HG03342 (cell line): ENCODE measurements at regions not wholly inside any gene's neighbourhood (a gene's known extent, or its start where the extent isn't known, plus 50 kb on each side); places are given as distances from the start of the nearest gene placed in this dataset.
"Not testable (repeated sequence)": the region's sequence is repeated elsewhere in the genome, so short reads cannot be mapped to it uniquely, and the experiment has no call there.

ENCODE experiments used
- ATAC-seq: cut with Tn5 transposase; IDR thresholded peaks from one replicate; pipeline ENCODE4 v1.9.1; 2021; ENCODE audit warnings: mild to moderate bottlenecking, moderate library complexity; ENCODE audit not compliant: unreplicated experiment

DNA sequence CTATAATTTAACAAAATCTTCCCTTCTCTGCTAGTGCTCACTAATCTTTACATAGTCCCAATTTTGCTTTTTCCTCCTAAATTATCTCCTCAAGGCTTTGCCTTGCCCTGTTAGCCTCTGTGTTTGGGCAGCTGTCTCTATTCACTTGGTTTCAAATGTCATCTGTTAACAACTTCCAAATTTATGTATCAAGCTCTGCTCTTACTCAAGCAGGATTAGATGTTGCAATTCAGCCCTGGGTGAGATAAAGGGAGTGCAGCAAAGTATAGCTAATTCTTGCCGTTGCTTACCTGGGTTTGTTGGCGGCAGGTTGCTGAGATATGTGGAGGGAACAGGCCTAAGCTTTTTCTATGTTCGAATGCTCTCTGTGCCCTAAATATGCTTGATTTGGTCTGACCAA is 483.8 kb downstream of the DMAC1 start:
- no peak for ATAC-seq

DNA sequence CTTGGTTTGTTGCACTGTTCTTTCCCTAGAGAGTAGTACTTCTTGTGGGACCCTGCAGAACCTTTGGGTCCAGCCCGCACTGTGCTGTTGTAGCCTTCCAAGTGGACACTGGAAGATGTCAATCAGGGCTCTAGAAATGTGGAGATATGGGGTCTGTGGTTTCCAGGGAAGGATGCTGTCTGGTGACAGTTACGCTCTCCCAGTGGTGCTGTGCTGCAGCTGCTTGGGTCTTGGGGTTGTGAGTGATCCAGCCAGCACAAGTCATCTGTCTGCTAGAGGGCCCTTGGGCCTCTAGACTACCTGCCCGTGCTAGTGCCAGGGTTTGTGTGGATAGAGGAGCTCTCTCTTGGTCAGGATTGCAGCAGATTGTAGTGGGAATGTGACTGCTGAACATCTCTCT is 484.5 kb downstream of the DMAC1 start:
- ATAC-seq, result no peak

DNA sequence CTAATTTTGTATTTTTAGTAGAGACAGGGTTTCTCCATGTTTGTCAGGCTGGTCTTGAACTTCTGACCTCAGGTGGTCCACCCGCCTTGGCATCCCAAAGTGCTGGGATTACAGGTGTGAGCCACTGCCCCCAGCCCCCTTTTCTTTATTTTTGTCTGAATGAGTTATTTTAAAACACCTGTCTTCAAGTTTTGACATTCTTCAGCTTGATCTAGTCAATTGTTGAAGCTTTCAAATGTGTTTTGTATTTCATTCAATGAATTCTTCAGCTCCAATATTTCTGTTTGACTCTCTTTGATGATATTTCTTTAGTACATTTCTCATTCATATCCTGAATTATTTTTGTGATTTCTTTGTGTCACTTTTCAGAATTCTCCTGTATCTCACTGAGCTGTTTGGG is 486.2 kb downstream of the DMAC1 start:
- ATAC-seq, result no peak

DNA sequence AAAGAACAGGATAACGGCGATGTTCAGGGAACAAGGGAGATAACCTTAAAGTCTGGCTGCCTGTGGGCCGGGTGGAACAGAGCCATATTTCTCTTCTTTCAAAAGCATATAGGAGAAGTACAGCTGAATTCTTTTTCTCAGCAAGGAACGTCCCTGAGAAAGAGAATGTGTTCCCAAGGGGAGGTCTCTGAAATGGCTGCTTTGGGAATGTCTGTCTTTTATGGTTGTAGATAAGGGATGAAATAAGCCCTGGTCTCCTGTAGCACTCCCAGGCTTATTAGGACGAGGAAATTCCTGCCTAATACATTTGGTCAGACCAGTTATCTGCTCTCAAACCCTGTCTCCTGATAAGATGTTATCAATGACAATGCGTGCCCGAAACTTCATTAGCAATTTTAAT is 490.5 kb downstream of the DMAC1 start:
- ATAC-seq, result not testable (repeated sequence)

DNA sequence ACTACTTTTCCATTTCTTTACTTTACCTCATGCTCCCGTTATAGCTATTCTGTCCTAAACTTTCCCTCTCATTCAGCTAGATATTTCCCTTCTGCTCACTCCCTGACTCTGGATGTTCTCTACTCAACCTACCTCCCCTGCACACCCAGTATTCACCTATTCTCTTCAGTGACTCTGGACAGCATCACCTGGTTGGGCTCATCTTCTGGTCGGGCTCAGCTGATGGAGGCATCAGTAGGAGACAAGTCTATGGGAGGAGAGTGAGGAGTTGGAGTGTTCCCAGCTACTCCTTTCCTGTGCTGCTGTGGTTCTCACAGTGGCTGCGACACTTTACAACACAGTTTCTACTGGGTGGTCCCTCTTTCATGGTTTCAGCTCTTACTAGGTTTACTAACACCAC is 493.9 kb downstream of the DMAC1 start:
- ATAC-seq, result no peak

DNA sequence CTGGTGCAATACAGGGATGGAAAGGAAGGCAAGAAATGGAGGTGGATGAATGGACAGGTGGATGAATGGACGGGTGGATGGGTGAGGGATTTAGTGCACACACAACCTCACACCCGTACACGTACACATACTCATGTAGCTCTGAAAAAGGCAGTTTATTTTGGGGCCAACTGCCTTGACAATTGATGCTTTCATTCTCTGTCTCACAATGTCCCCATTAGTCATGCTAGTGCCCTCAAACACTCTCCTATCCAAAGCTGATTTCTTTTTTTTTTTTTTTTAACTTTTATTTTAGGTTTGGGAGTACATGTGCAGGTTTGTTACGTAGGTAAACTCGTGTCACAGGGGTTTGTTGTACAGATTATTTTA is 495.0 kb downstream of the DMAC1 start:
- ATAC-seq, result no peak

DNA sequence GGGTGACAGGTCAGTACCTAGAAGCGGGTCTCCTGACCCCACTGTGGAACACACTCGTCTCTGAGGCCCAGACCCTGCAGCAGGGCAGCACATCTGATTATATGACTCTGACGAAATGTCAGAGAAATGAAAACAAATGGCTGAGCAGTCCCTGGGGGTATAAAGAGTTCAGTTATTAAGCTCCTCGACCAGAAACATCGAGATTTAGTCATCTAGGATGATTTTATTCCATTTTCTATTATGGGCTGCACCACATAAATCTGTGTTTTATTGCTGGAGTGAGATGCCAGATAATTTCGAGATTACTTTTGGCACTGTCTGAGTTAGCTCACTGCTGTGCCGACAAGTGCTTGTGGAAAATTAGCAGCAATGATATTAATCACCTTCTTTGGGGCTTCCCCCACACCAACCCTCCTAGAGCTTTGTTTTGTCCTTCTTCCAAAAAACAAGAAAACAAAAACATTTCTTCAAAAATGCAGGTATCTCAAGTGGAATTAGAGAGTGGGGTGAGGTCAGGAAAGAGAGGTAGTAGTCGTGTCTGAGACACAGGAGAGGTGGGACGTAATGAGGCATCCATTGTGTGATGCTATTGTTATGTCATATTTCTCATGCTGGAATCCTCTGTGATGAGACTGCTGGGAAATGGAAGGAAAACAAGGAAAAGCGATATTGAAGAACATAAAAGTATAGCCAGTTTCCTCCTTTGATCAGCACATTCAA is 495.5 kb downstream of the DMAC1 start:
- no peak for ATAC-seq

DNA sequence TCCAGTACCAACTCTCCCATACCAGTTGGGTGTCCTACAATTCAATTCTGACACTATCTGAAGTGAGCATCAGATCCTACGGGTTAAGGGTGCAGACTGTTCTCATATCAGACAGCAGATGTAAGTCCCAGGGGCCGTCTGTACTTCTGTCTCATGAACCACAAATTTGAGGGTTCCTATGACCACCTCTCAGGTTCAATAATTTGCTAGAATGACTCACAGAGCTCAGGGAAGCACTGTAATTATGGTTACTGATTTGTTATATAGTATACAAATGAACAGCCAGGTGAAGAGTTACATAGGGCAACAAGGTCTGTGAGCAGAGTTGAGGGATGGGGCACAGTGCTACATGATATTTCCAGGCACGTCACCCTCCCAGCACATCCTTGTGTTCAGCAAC is 499.1 kb downstream of the DMAC1 start:
- peak; percentile 59 for ATAC-seq

DNA sequence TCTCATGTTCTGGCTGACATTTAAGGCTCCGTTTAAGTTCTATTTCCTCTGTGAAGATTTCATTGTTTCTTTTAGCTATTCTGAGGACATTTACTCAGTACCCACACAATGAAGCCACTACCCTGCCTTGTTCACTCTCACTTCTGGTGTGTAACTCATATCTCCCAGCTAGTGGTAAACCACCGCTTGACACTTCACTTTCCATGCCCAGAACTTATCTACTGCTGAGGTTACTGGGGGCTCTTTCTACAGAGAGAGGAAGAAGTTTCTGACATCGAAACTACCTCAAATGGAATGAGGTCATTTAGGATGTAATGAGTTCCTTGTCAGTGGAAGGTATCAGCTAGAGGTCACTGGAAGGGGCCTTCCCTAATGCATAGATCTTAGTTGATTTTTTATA is 501.5 kb downstream of the DMAC1 start:
- peak; percentile 95 for ATAC-seq

DNA sequence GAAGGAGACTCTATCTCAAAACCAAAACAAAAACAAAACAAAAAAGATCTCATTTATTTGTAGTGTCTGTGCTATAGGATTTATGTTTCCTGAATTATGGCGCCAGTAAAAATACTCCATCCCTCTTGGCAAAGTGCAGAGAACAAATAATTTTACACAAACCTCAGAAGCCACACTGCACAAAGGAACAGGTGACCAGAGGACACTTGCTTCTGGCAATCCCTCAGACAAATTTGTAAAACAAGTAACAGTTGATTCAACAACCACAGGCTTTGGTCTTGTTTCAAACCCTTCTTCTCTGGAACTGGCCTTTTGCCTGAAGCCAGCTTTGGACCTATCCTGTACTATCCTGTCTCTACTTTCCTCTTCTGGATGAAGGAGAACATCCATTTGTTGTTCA is 502.1 kb downstream of the DMAC1 start:
- no peak for ATAC-seq

DNA sequence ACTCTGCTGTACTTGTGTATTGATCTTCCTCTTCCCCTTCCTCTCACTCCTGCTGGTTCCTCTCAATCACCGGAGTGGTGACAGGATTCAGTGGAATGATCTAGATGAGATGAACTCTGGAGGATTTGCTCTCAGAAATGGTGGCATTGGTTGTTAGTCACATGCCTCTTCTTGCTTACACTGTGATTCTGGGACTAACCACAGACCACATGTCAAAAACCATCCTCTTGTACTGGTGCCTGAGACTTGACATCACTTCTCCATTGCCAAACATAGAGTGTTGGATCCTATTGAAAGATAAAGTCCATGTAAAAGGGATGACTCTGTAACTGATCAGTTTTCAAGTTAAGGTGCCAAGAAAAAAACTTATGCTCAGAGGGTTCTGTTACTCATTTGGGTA is 506.5 kb downstream of the DMAC1 start:
- ATAC-seq, result no peak

DNA sequence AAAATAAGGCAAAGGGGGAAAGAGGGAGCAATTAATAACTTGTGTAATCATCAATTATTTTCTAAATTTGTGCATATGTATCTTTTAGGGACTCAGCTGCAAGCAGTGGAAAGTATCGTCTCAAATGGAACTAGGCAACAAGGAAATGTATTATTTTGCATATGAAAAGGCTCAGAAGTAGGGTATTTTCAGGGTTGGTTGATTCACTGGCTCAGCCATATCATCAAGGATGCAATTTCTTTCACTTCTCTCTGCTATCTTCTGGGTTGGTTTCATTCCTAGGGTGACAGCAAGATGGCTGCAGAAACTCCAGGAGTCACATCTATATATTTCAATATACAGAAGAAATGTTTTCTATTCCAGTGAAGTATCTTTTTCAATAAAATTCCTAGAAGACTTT is 509.8 kb downstream of the DMAC1 start:
- ATAC-seq, result peak; percentile 69

DNA sequence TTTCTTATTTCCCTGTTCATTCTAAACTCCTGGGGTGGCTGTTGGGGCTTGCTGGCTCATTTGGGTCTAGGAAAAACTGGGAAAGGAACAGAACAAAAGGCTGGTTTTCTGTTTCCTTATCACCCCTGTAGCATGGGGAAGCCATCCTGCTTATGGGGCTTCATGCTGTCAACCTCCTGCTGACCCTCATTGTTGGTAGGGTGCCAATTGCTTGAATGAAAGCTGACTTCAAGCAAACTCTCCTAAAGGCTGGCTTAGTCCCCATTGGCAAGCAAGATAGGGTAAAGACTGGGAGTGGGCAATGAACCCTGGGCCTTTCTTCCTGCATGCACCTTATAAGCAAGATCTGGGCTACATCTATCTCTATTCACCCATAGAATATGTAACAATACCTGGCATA is 511.6 kb downstream of the DMAC1 start:
- ATAC-seq, result no peak

DNA sequence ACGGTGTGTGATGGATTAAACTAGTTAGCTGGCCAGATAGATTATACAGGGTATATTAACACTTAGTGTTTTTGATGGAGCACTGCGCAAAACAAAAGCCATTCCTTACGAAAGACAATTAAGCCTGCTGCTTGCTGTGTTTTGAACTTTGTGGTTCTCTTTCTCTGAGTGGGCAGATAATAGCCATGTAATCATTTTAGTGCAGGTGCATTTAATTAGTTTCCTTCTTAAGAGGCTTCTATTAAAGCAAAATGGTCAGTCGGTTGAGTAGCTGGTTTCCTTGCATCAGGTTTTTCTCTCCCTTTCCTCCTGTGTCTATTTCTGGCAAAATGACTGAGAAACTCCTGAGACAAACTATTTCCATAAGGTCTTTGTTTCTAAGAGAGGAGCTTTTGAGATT is 512.5 kb downstream of the DMAC1 start:
- ATAC-seq, result no peak

DNA sequence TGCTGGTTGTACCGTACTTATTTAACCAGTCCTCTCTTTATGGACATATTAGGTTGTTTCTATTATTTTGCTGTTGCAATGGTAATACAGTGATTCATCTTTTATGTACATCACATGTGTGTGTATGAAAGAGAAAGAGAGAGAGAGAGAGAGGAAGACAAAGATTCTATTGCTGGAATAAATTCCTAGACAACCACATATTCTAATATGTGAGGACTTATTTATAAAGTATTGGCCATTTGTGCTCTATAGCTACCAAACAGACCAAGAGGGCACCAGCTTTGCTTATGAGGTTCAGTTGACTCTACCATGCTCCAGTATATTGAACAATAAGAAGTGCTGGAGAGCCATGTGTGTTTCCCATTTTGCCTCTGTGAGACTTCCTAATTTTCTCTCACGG is 513.5 kb downstream of the DMAC1 start:
- no peak for ATAC-seq

DNA sequence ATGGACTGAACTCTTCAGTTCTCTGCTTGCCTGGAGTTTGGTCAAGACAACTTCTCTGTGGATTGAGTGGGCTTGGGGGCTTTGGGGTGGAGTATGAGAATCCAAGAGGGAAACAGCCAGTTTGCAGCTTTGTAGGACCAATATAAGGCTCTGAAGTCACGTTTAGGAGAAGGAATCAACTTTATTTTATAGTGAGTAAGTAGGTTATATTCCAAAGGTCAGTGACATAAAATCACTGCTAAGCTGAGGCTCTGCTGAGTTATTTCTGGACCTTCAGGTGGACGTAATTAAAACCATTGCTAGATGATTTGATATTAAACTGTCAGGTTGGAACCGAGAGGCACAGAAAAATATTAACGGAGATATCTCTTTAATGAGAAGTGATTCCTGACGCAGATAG is 514.4 kb downstream of the DMAC1 start:
- ATAC-seq, result no peak

DNA sequence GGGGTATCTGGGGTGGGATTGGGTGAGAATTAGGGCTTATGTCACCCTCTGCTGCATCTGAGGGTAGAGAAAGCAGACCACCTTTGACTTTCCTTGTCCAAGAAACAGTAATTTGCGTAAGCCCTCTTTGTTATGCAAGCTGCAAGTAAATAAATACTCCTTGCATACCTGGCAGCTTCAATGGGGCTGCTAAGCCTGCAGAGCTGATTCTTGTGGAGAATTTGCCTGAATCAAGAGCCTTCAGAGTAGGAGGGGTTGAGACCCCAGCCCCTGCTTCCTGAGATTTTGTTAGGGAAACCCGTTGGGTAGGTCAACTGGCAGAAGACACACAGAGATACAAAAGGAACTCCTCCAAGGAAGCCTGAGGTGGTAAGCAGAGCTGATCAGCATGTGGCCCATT is 515.1 kb downstream of the DMAC1 start:
- ATAC-seq, result no peak

DNA sequence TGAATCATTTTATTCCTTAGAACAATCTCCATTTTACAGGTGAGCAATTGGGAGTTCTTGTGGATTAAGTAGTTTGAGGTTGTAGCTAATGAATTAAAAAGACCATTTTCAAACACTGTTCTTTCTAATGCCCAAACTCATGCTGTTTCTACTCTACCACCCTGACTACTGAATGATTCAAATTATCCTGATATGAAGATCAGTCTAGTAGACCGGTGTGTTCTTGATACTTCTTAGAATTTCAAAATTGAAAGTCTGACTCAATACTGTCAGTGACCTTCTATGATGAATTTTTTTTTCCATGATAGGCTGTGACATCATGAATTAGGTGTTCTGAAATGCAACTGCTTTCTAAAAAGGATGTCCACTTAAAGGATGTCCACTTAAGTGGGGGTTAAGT is 515.5 kb downstream of the DMAC1 start:
- no peak for ATAC-seq

DNA sequence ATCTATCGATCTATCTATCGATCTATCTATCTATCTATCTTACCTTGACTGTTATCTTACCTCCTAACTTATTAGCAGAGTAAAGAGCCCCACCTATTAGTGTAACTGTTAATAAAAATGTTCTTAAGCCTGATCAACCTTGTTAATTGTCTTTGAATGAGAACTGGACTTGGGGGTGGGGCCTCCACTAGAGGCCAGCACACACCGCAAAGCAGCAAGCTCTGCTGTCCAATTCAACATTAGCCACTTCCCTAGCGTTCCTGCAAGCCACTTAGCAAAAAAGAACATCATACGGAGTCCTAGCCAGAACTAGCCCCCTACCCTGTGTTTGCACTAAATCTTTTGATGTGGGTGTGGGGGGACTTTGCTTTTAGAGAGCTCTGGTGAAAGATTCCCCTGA is 515.8 kb downstream of the KDM4C start:
- no peak for ATAC-seq

DNA sequence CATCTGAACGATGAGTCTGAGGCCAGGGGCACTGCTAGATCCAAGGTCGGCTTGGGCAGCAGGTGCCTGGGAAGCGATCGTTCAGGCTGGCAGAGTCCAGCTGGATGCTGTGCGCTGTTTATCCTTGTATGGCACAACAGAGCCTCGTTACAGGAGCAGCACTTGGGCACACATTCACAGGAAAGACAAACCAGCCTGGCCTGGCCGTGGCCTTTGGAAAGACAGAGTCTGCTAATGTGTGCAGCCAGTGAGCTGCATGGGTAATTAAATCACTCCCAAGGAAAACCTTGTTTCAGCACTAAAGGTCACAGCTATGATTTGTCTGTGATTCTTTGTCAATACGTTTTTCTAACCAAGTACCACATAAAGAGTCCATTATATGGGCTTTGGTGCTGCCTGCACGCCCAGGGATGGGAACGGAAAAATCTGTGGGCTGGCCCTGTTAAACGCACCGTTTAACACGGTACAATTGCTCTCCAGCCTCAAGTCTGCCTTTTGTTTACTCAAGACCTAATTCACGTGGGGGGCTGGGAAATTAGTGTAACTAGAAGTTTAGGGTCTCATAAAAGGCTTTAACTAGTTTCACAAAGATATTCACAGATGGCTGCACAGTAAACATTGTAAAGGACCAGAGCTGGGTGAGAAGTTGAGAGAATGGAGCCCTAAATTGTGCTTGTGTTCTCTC is 509.3 kb downstream of the KDM4C start:
- no peak for ATAC-seq

DNA sequence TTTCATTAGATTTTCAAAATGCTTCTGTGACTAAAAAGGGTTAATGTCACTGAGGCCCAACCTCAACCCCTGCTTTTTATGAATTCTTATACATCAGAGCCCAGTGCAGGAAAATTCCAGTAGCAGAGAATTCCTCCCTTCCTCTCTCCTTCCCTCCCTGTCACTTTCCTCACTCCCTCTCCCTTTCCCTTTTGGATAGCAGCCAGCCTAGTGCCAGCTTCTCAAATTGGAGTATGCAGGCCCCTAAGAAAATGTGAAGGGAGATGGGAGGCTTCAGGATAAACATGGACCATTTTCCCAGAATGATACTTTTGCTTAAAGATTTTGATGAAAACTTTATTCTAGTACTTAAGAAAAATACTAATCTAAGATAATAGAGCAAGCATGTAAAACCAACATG is 507.4 kb downstream of the KDM4C start:
- ATAC-seq, result no peak

DNA sequence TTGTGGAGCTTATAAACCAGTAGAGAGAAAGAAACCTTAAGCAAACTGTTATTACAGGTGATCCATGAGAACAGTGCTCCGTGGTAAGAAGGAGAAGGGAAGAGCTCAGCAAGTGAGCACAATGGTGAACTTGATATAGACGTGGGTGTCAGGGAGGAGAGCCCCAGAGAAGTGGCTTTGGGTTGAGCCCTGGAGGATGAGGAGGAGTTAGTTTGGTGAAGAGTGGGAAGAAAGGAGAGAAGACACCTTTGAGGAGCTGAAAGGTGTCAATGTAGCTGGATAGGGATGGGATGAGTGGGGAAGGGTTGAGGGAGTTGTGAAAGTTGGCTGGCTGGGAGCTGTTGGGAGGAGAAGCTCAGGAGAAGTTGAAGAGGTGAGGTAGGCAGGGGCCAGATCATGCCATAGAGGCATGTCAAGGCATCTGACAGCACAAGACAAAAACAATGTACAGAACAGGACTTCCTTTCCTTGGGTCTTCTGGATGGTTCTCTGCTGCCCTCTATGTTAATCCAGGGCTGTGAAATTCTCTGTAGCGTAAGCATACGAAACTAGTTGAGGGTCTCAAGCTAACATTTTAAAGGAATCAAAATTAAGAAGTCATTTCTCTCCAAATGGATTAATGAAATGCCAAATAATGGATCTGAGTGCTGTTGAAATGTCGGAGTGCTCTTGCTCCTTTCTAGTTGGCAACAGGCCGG is 501.9 kb downstream of the KDM4C start:
- no peak for ATAC-seq
